IMR-90 (cell line): ENCODE measurements at regions not wholly inside any gene's neighbourhood (a gene's known extent, or its start where the extent isn't known, plus 50 kb on each side); places are given as distances from the start of the nearest gene placed in this dataset.

ENCODE experiments used
- ATAC-seq: fragments of 200-7000 bp; cut with Tn5 transposase; 2 replicates; pipeline ENCODE4 v1.9.1; 2020; ENCODE audit warnings: low read depth, mild to moderate bottlenecking, moderate library complexity
- BruUV-seq: library from RNA; stranded (reverse); fragments of 400-500 nt; replicated peaks from 2 replicates; lab custom pipeline; 2021; lab: Mats Ljungman, UMichigan
- CTCF ChIA-PET: fragments of 300-600 bp; formaldehyde crosslinking; extraction: SDS; loops from one replicate; lab custom pipeline; 2021; ENCODE audit warnings: antibody characterized with exemption; lab: Yijun Ruan, JAX
- POLR2A ChIA-PET: fragments of 300-600 bp; sonication (Branson Sonifier 250); formaldehyde crosslinking; loops from one replicate; lab custom pipeline; 2022; ENCODE audit warnings: antibody characterized with exemption; ENCODE audit not compliant: unreplicated experiment; lab: Charles Lee
- DNase-seq: peaks from one replicate; pipeline ENCODE4 v3.0.0; 2013
- H2AFZ ChIP-seq: replicated peaks from 2 replicates; pipeline ENCODE3; 2013; ENCODE audit warnings: low read length, mild to moderate bottlenecking; ENCODE audit not compliant: poor library complexity
- H2AK5ac ChIP-seq: 2 replicates; pipeline ENCODE4 v1.6.1; 2013; ENCODE audit warnings: low read depth, low read length, inconsistent platforms
- H2AK9ac ChIP-seq: replicated peaks from 2 replicates; pipeline ENCODE3; 2013; ENCODE audit warnings: mild to moderate bottlenecking, low read depth, low read length, moderate library complexity; ENCODE audit not compliant: poor library complexity
- H2BK120ac ChIP-seq: 2 replicates; pipeline ENCODE4 v1.6.1; 2013; ENCODE audit warnings: low read depth, low read length, inconsistent platforms
- H2BK15ac ChIP-seq: 3 replicates; pipeline ENCODE4 v1.6.1; 2013; ENCODE audit warnings: low read depth, low read length, inconsistent platforms
- H2BK20ac ChIP-seq: 2 replicates; pipeline ENCODE4 v1.6.1; 2013; ENCODE audit warnings: low read depth, mild to moderate bottlenecking, inconsistent platforms, low read length, moderate library complexity
- H2BK5ac ChIP-seq: 2 replicates; pipeline ENCODE4 v1.6.1; 2013; ENCODE audit warnings: mild to moderate bottlenecking, low read depth, low read length, inconsistent platforms; ENCODE audit not compliant: poor library complexity, severe bottlenecking
- H3K14ac ChIP-seq: replicated peaks from 2 replicates; pipeline ENCODE4 v1.6.1; 2013; ENCODE audit warnings: low read depth, low read length, inconsistent platforms
- H3K18ac ChIP-seq: 2 replicates; pipeline ENCODE4 v1.6.1; 2013; ENCODE audit warnings: low read depth, low read length, control low read depth
- H3K23ac ChIP-seq: 2 replicates; pipeline ENCODE4 v1.6.1; 2013; ENCODE audit warnings: low read depth, low read length, inconsistent platforms
- H3K27ac ChIP-seq: 2 replicates; pipeline ENCODE4 v1.5.1; 2013; ENCODE audit warnings: mild to moderate bottlenecking, control low read depth, low read length; ENCODE audit not compliant: insufficient read depth
- H3K27me3 ChIP-seq: 2 replicates; pipeline ENCODE4 v1.6.1; 2013; ENCODE audit warnings: low read length; ENCODE audit not compliant: control insufficient read depth, insufficient read depth
- H3K36me3 ChIP-seq: 2 replicates; pipeline ENCODE4 v1.6.1; 2013; ENCODE audit warnings: low read length, mixed read lengths; ENCODE audit not compliant: control insufficient read depth, insufficient read depth
- H3K4ac ChIP-seq: 2 replicates; pipeline ENCODE4 v1.6.1; 2013; ENCODE audit warnings: low read depth, low read length, inconsistent platforms
- H3K4me1 ChIP-seq: 2 replicates; pipeline ENCODE4 v1.6.1; 2013; ENCODE audit warnings: low read length, mixed read lengths; ENCODE audit not compliant: control insufficient read depth, insufficient read depth
- H3K4me2 ChIP-seq: 2 replicates; pipeline ENCODE4 v1.6.1; 2013; ENCODE audit warnings: low read depth, mild to moderate bottlenecking, control low read depth, low read length, moderate library complexity
- H3K4me3 ChIP-seq: 2 replicates; pipeline ENCODE4 v1.5.1; 2013; ENCODE audit warnings: low read depth, mild to moderate bottlenecking, control low read depth, low read length, moderate library complexity; ENCODE audit not compliant: insufficient read depth
- H3K56ac ChIP-seq: 2 replicates; pipeline ENCODE4 v1.6.1; 2013; ENCODE audit warnings: low read length, inconsistent platforms; ENCODE audit not compliant: insufficient read depth; ENCODE audit errors: extremely low read depth
- H3K79me1 ChIP-seq, 2 experiments: 2 replicates each; pipeline ENCODE4 v1.6.1; 2013; ENCODE audit warnings: low read length in 2 of 2, inconsistent platforms in 1 of 2, low read depth in 1 of 2
- H3K9ac ChIP-seq: 2 replicates; pipeline ENCODE4 v1.6.1; 2013; ENCODE audit warnings: low read depth, low read length, control low read depth
- H3K9me1 ChIP-seq: 2 replicates; pipeline ENCODE4 v1.6.1; 2013; ENCODE audit warnings: low read length, inconsistent platforms; ENCODE audit not compliant: insufficient read depth
- H3K9me3 ChIP-seq: 2 replicates; pipeline ENCODE4 v1.6.1; 2013; ENCODE audit warnings: low read length; ENCODE audit not compliant: control insufficient read depth, insufficient read depth
- H4K20me1 ChIP-seq: 2 replicates; pipeline ENCODE4 v1.6.1; 2013; ENCODE audit warnings: low read length, inconsistent platforms; ENCODE audit not compliant: insufficient read depth
- H4K5ac ChIP-seq: 2 replicates; pipeline ENCODE4 v1.6.1; 2013; ENCODE audit warnings: mild to moderate bottlenecking, low read depth, low read length, control low read depth
- H4K8ac ChIP-seq, 2 experiments: 2 replicates each; pipeline ENCODE4 v1.6.1; 2013; ENCODE audit warnings: low read depth in 2 of 2, low read length in 2 of 2, control low read depth in 1 of 2, inconsistent platforms in 1 of 2
- H4K91ac ChIP-seq: 2 replicates; pipeline ENCODE4 v1.6.1; 2013; ENCODE audit warnings: low read depth, low read length, inconsistent platforms; ENCODE audit not compliant: insufficient read depth
- BHLHE40 ChIP-seq: fragments of 150-350 bp; IDR thresholded peaks from 2 replicates; pipeline ENCODE4 v1.6.1; 2016; ENCODE audit warnings: mild to moderate bottlenecking, low read depth, low read length
- CEBPB ChIP-seq: IDR thresholded peaks from 2 replicates; pipeline ENCODE4 v1.6.1; 2012; ENCODE audit warnings: low read depth, low read length, improper control_type of control experiment
- CHD1 ChIP-seq: IDR thresholded peaks from 2 replicates; pipeline ENCODE4 v1.6.1; 2012; ENCODE audit warnings: low read depth, low read length, improper control_type of control experiment
- FOS ChIP-seq: fragments of 150-350 bp; IDR thresholded peaks from 2 replicates; pipeline ENCODE4 v1.6.1; 2016; ENCODE audit warnings: low read depth, low read length
- MAFK ChIP-seq: IDR thresholded peaks from 2 replicates; pipeline ENCODE4 v1.6.1; 2012; ENCODE audit warnings: low read depth, low read length, improper control_type of control experiment
- MAZ ChIP-seq: IDR thresholded peaks from 2 replicates; pipeline ENCODE4 v1.6.1; 2012; ENCODE audit warnings: low read depth, mild to moderate bottlenecking, low read length, improper control_type of control experiment, moderate library complexity, borderline replicate concordance
- MXI1 ChIP-seq: IDR thresholded peaks from 2 replicates; pipeline ENCODE4 v1.6.1; 2012; ENCODE audit warnings: low read depth, mild to moderate bottlenecking, low read length, moderate library complexity, borderline replicate concordance
- NFE2L2 ChIP-seq: fragments of 150-350 bp; IDR thresholded peaks from 2 replicates; pipeline ENCODE4 v1.6.1; 2016; ENCODE audit warnings: low read depth, mild to moderate bottlenecking, low read length
- POLR2A ChIP-seq: IDR thresholded peaks from 2 replicates; pipeline ENCODE4 v1.6.1; 2012; ENCODE audit warnings: mild to moderate bottlenecking, low read depth, low read length
- RAD21 ChIP-seq: IDR thresholded peaks from 2 replicates; pipeline ENCODE4 v1.6.1; 2012; ENCODE audit warnings: low read length, improper control_type of control experiment
- RCOR1 ChIP-seq: IDR thresholded peaks from 2 replicates; pipeline ENCODE4 v1.6.1; 2012; ENCODE audit warnings: mild to moderate bottlenecking, low read length, improper control_type of control experiment; ENCODE audit not compliant: insufficient replicate concordance
- RFX5 ChIP-seq: IDR thresholded peaks from 2 replicates; pipeline ENCODE4 v1.8.0; 2012; ENCODE audit warnings: low read depth, mild to moderate bottlenecking, low read length, moderate library complexity
- SMC3 ChIP-seq: fragments of 150-350 bp; IDR thresholded peaks from 2 replicates; pipeline ENCODE4 v1.6.1; 2016; ENCODE audit warnings: low read depth, mild to moderate bottlenecking, antibody characterized with exemption, low read length, moderate library complexity
- WGBS, 2 experiments: methylation state at CpG; one replicate each; pipeline versions ENCODE4 v1.1.5 to v1.1.7; 2013; ENCODE audit warnings: missing lambda C conversion rate in 2 of 2; ENCODE audit not compliant: insufficient read length in 1 of 2; ENCODE audit errors: extremely low coverage in 2 of 2; 5-methylcytosine and 5-hydroxymethylcytosine counted together
- dilution Hi-C: fragments of 300-500 bp; cut with HindIII; formaldehyde crosslinking; loops from one replicate; pipeline ENCODE4 v1.14.3; 2018; ENCODE audit warnings: low sequenced_read_pairs; ENCODE audit not compliant: unreplicated experiment
- in situ Hi-C: fragments of 300-500 bp; cut with MboI; formaldehyde crosslinking; loops from 3 replicates; pipeline ENCODE4 v1.14.3; 2019; ENCODE audit warnings: low sequenced_read_pairs, inconsistent platforms, mixed read lengths
- intact Hi-C: fragments of 100-400 bp; cut with micrococcal nuclease; formaldehyde crosslinking; loops from 2 replicates; pipeline ENCODE4 v1.10.0; 2022
- TF ChIP-seq, protein P1 (sequence below): fragments of 150-350 bp; IDR thresholded peaks from 2 replicates; pipeline ENCODE4 v1.6.1; 2017; ENCODE audit warnings: mild to moderate bottlenecking, antibody characterized with exemption, low read length, low read depth
- TF ChIP-seq, protein P2 (sequence below): fragments of 150-350 bp; IDR thresholded peaks from 2 replicates; pipeline ENCODE4 v1.6.1; 2016; ENCODE audit warnings: low read depth, mild to moderate bottlenecking, low read length, moderate library complexity, borderline replicate concordance

DNA sequence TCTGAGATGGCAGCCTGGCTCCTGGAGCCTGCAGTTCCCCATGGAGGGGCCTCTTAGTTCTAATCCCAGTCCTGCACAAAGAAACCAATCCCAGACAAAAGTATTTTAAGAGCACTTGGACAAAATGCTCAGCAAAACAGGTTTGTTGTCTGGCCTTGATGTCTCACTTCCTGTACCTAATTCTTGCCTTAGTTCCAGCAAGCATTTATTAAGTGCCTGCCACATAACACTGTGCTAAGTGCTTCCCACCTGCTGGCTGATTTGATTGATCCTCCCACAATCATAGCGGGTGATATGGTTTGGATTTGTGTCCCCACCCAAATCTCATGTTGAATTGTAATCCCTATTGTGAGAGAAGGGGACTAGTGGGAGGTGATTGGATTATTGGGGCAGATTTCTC is 65.7 kb upstream of the HABP2 start:
- H3K9me1 ChIP-seq = no peaks in the 10 kb centered on the region
- no peak overlapping the region for H4K5ac ChIP-seq
- no peak overlapping the region for H2BK120ac ChIP-seq
- no peak overlapping the region for H2BK5ac ChIP-seq
- H3K23ac ChIP-seq = no peak overlapping the region
- dilution Hi-C loops (no loop called here), in situ Hi-C loops (no loop called here), intact Hi-C loops (no loop called here)
- no peaks in the 10 kb centered on the region for H3K27me3 ChIP-seq
- no peak overlapping the region for H4K91ac ChIP-seq
- H3K4me3 ChIP-seq = no peak overlapping the region
- H3K18ac ChIP-seq = no peak overlapping the region
- H3K4me1 ChIP-seq = no peaks in the 10 kb centered on the region
- BruUV-seq = no TSS peak
- no peak overlapping the region for H2BK20ac ChIP-seq
- CTCF ChIA-PET = no interaction called here
- no CpG with 5 or more reads among the region's 1 CpG for WGBS, 2 experiments
- H2AK5ac ChIP-seq = no peak overlapping the region
- H3K4me2 ChIP-seq = no peak overlapping the region
- H3K9ac ChIP-seq = no peak overlapping the region
- no peaks in the 10 kb centered on the region for H3K9me3 ChIP-seq
- POLR2A ChIA-PET = no interaction called here
- H2BK15ac ChIP-seq = no peak overlapping the region
- TF ChIP-seq RFX5 (no peak), SMC3 (no peak), NFE2L2 (no peak), POLR2A (no peak), FOS (no peak), MAZ (no peak), RAD21 (no peak), CEBPB (no peak), CHD1 (no peak), MXI1 (no peak), BHLHE40 (no peak), RCOR1 (no peak), MAFK (no peak)
- TF ChIP-seq, protein P1, sequence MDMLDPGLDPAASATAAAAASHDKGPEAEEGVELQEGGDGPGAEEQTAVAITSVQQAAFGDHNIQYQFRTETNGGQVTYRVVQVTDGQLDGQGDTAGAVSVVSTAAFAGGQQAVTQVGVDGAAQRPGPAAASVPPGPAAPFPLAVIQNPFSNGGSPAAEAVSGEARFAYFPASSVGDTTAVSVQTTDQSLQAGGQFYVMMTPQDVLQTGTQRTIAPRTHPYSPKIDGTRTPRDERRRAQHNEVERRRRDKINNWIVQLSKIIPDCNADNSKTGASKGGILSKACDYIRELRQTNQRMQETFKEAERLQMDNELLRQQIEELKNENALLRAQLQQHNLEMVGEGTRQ = no peak
- TF ChIP-seq, protein P2, sequence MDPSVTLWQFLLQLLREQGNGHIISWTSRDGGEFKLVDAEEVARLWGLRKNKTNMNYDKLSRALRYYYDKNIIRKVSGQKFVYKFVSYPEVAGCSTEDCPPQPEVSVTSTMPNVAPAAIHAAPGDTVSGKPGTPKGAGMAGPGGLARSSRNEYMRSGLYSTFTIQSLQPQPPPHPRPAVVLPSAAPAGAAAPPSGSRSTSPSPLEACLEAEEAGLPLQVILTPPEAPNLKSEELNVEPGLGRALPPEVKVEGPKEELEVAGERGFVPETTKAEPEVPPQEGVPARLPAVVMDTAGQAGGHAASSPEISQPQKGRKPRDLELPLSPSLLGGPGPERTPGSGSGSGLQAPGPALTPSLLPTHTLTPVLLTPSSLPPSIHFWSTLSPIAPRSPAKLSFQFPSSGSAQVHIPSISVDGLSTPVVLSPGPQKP = no peak
- H4K20me1 ChIP-seq = no peaks in the 10 kb centered on the region
- H3K56ac ChIP-seq = no peak overlapping the region
- H3K14ac ChIP-seq = no peak overlapping the region
- no peak for DNase-seq
- no peaks in the 10 kb centered on the region for H3K36me3 ChIP-seq
- H2AK9ac ChIP-seq = no peak overlapping the region
- H2AFZ ChIP-seq = no peak overlapping the region
- no peak overlapping the region for H4K8ac ChIP-seq
- H3K27ac ChIP-seq = no peak overlapping the region
- H3K79me1 ChIP-seq = no peaks in the 10 kb centered on the region
- no peak overlapping the region for H3K4ac ChIP-seq
- no peak for ATAC-seq
